ENCODE measurements at regions not wholly inside any gene's neighbourhood (a gene's known extent, or its start where the extent isn't known, plus 50 kb on each side); places are given as distances from the start of the nearest gene placed in this dataset.

DNA sequence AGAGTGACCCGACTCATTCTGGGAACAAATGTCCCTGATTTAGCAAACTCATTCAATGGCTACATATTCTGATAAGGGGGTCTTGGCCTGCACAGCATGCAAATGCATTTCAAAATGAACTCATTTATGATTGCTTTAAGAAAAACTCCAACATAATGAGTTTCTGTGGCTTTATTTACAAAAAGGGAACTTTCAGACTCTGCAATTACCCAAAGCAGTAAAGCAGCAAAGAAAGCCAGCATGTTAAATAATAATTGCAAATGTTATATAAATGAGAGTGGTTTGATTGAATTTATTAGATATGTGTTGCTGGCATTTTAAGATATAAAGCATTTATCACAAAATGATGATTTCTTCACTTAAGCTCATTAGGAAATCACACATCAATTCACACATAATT is 295.7 kb downstream of the FBXW7 start:
- Histone ChIP-seq H3K36me3 (ENCODE audit: low read depth, low read length) (no peaks in the 10 kb centered on the region), H3K27me3 (ENCODE audit: low read length) (no peaks in the 10 kb centered on the region), H3K79me2 (ENCODE audit: low read length) (no peaks in the 10 kb centered on the region), H3K9me2 (replicated peaks; ENCODE audit: low read length) (no peaks in the 10 kb centered on the region), H3K4me3 (ENCODE audit: low read length) (no peak overlapping the region), H3K4me2 (ENCODE audit: low read length) (no peak overlapping the region), H3K4me1 (ENCODE audit: insufficient read depth, low read length) (no peaks in the 10 kb centered on the region), H3K27ac (ENCODE audit: low read length) (no peak overlapping the region), H4K20me1 (ENCODE audit: low read length) (no peaks in the 10 kb centered on the region), H3K9ac (ENCODE audit: low read length) (no peak overlapping the region), H3K9me3 (ENCODE audit: low read length) (no peaks in the 10 kb centered on the region), H2AFZ (ENCODE audit: low read length) (no peak overlapping the region), H3F3A (ENCODE audit: low read length, unreplicated experiment) (no peaks in the 10 kb centered on the region)
- ATAC-seq = no peak
- POLR2A ChIA-PET (ENCODE audit: unreplicated experiment) = no interaction called here
- no TSS peak for BruUV-seq (replicated peaks)
- DNase-seq = no peak
- TF ChIP-seq, protein P1, sequence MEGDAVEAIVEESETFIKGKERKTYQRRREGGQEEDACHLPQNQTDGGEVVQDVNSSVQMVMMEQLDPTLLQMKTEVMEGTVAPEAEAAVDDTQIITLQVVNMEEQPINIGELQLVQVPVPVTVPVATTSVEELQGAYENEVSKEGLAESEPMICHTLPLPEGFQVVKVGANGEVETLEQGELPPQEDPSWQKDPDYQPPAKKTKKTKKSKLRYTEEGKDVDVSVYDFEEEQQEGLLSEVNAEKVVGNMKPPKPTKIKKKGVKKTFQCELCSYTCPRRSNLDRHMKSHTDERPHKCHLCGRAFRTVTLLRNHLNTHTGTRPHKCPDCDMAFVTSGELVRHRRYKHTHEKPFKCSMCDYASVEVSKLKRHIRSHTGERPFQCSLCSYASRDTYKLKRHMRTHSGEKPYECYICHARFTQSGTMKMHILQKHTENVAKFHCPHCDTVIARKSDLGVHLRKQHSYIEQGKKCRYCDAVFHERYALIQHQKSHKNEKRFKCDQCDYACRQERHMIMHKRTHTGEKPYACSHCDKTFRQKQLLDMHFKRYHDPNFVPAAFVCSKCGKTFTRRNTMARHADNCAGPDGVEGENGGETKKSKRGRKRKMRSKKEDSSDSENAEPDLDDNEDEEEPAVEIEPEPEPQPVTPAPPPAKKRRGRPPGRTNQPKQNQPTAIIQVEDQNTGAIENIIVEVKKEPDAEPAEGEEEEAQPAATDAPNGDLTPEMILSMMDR (conservative IDR thresholded peaks at IDR 0.05; ENCODE audit: low read depth, low read length) = no peak
- TF ChIP-seq EZH2phosphoT487 (IDR thresholded peaks at IDR 0.05; ENCODE audit: borderline replicate concordance, low read length) (no peak), EZH2 (IDR thresholded peaks at IDR 0.05; ENCODE audit: low read length, unreplicated experiment) (no peak)
- intact Hi-C loops (cut with micrococcal nuclease) = no loop called here
- CTCF ChIA-PET = no interaction called here

DNA sequence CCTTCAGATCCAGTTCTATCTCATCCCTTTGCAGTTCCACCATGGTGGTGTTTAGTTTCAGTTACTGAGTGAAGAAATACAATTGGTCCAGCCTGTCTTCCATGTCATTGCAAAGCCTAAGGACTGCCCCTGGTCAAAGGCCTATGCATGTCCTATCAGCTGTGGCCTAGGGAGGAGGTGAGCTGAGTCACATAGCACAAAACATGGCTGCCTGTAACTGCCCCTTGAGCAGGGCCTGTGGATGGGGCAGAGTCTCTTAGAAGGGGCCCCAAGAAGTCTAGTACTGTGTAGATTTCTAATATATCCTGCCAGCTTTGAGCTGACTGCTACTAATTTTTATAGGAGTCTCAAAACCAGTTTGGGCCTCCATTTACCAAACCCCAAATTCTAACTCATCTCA is 296.7 kb downstream of the FBXW7 start:
- Histone ChIP-seq H3K9me2 (replicated peaks; ENCODE audit: low read length) (no peaks in the 10 kb centered on the region), H3K36me3 (ENCODE audit: low read depth, low read length) (no peaks in the 10 kb centered on the region), H3K9ac (ENCODE audit: low read length) (no peak overlapping the region), H3K4me3 (ENCODE audit: low read length) (no peak overlapping the region), H3K27me3 (ENCODE audit: low read length) (no peaks in the 10 kb centered on the region), H3K4me2 (ENCODE audit: low read length) (no peak overlapping the region), H3K9me3 (ENCODE audit: low read length) (no peaks in the 10 kb centered on the region), H3F3A (ENCODE audit: low read length, unreplicated experiment) (no peaks in the 10 kb centered on the region), H3K79me2 (ENCODE audit: low read length) (no peaks in the 10 kb centered on the region), H2AFZ (ENCODE audit: low read length) (no peak overlapping the region), H3K27ac (ENCODE audit: low read length) (no peak overlapping the region), H3K4me1 (ENCODE audit: insufficient read depth, low read length) (no peaks in the 10 kb centered on the region), H4K20me1 (ENCODE audit: low read length) (no peaks in the 10 kb centered on the region)
- intact Hi-C loops (cut with micrococcal nuclease) = no loop called here
- POLR2A ChIA-PET (ENCODE audit: unreplicated experiment) = no interaction called here
- no TSS peak for BruUV-seq (replicated peaks)
- no peak for DNase-seq
- CTCF ChIA-PET = no interaction called here
- ATAC-seq = no peak
- no peak for TF ChIP-seq EZH2phosphoT487 (IDR thresholded peaks at IDR 0.05; ENCODE audit: borderline replicate concordance, low read length)

DNA sequence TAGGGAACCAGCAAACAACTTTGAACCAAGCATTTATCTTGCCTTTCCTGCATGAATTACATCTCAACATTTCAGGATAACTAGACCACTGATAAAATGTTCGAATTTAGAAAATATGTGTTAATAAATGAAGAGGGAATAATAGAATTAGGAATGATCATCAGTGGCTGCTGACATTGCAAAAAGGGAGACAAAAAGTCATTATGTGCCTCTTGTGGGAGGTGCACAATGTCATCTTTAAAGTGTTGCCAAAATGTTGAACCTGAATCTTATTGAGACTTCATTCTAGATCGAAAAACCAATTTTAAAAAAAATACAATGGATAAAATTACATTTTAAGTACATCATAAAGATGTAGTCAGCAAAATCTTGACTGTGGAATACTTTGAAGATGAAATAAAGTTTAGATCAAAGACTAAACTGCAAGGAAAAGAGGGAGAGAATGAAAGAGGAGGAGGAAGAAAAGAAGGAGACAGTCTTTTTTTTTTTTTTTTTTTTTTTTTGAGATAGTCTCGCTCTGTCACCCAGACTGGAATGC is 299.3 kb downstream of the FBXW7 start:
- H3K27me3 ChIP-seq (ENCODE audit: low read length) = no peaks in the 10 kb centered on the region
- no peak overlapping the region for H3K27ac ChIP-seq (ENCODE audit: low read length)
- H3F3A ChIP-seq (ENCODE audit: low read length, unreplicated experiment) = no peaks in the 10 kb centered on the region
- H2AFZ ChIP-seq (ENCODE audit: low read length) = no peak overlapping the region
- ChIA-PET CTCF (no interaction called here), POLR2A (ENCODE audit: unreplicated experiment) (no interaction called here)
- DNase-seq (no peak), ATAC-seq (no peak)
- no peaks in the 10 kb centered on the region for H3K9me3 ChIP-seq (ENCODE audit: low read length)
- TF ChIP-seq, protein P1 (conservative IDR thresholded peaks at IDR 0.05; ENCODE audit: low read depth, low read length) = no peak
- H3K36me3 ChIP-seq (ENCODE audit: low read depth, low read length) = no peaks in the 10 kb centered on the region
- H3K79me2 ChIP-seq (ENCODE audit: low read length) = no peaks in the 10 kb centered on the region
- H3K9me2 ChIP-seq (replicated peaks; ENCODE audit: low read length) = no peaks in the 10 kb centered on the region
- no peaks in the 10 kb centered on the region for H4K20me1 ChIP-seq (ENCODE audit: low read length)
- BruUV-seq (replicated peaks) = no TSS peak
- H3K4me2 ChIP-seq (ENCODE audit: low read length) = no peak overlapping the region
- H3K9ac ChIP-seq (ENCODE audit: low read length) = no peak overlapping the region
- H3K4me1 ChIP-seq (ENCODE audit: insufficient read depth, low read length) = no peaks in the 10 kb centered on the region
- H3K4me3 ChIP-seq (ENCODE audit: low read length) = no peak overlapping the region
- intact Hi-C loops (cut with micrococcal nuclease) = no loop called here

Data from PC-3 (cell line).